ENCODE measurements at regions not wholly inside any gene's neighbourhood (a gene's known extent, or its start where the extent isn't known, plus 50 kb on each side); places are given as distances from the start of the nearest gene placed in this dataset.

- H3K4me3 ChIP-seq (ENCODE audit: low read length): no peak overlapping the region
- DNase-seq (ENCODE audit: low read depth): no peak
- TF ChIP-seq CTCF (conservative IDR thresholded peaks at IDR 0.05; ENCODE audit: low read length): no peak
Measured at GRCh38 chr1:219783605-219784235, 144.6 kb downstream of the SLC30A10 start.

GRCh38 chr1:219782929-219783328, 145.4 kb downstream of the SLC30A10 start:
- no peak overlapping the region for H3K4me3 ChIP-seq (ENCODE audit: low read length)
- DNase-seq (ENCODE audit: low read depth): no peak
- no peak for TF ChIP-seq CTCF (conservative IDR thresholded peaks at IDR 0.05; ENCODE audit: low read length)

GRCh38 chr1:219782311-219782710, 146.0 kb downstream of the SLC30A10 start:
- TF ChIP-seq CTCF (conservative IDR thresholded peaks at IDR 0.05; ENCODE audit: low read length): no peak
- no peak overlapping the region for H3K4me3 ChIP-seq (ENCODE audit: low read length)
- no peak for DNase-seq (ENCODE audit: low read depth)

- no peak for DNase-seq (ENCODE audit: low read depth)
- no peak for TF ChIP-seq CTCF (conservative IDR thresholded peaks at IDR 0.05; ENCODE audit: low read length)
- no peak overlapping the region for H3K4me3 ChIP-seq (ENCODE audit: low read length)
Measured at GRCh38 chr1:219781491-219781890, 146.9 kb downstream of the SLC30A10 start.

- no peak for DNase-seq (ENCODE audit: low read depth)
- no peak overlapping the region for H3K4me3 ChIP-seq (ENCODE audit: low read length)
- TF ChIP-seq CTCF (conservative IDR thresholded peaks at IDR 0.05; ENCODE audit: low read length): no peak
Measured at GRCh38 chr1:219778793-219779369, 149.5 kb downstream of the SLC30A10 start.

GRCh38 chr1:219778110-219778509, 150.2 kb downstream of the SLC30A10 start:
- no peak overlapping the region for H3K4me3 ChIP-seq (ENCODE audit: low read length)
- no peak for DNase-seq (ENCODE audit: low read depth)
- TF ChIP-seq CTCF (conservative IDR thresholded peaks at IDR 0.05; ENCODE audit: low read length): no peak

- no peak overlapping the region for H3K4me3 ChIP-seq (ENCODE audit: low read length)
- DNase-seq (ENCODE audit: low read depth): no peak
- TF ChIP-seq CTCF (conservative IDR thresholded peaks at IDR 0.05; ENCODE audit: low read length): no peak
Measured at GRCh38 chr1:219774386-219774785, 154.0 kb downstream of the SLC30A10 start.

Data from AG10803 (cell line).